RPMI8226 (cell line): ENCODE measurements at regions not wholly inside any gene's neighbourhood (a gene's known extent, or its start where the extent isn't known, plus 50 kb on each side); places are given as distances from the start of the nearest gene placed in this dataset.

Experiments
- DNase-seq: peaks from one replicate; pipeline ENCODE4 v3.0.0-alpha.2; 2015

- DNase-seq: no peak
These were observed 57.6 kb downstream of the TENT5A start for GRCh38 chr6:81694855-81695254.

GRCh38 chr6:81694207-81694606 lies 58.3 kb downstream of the TENT5A start:
- no peak for DNase-seq

DNA sequence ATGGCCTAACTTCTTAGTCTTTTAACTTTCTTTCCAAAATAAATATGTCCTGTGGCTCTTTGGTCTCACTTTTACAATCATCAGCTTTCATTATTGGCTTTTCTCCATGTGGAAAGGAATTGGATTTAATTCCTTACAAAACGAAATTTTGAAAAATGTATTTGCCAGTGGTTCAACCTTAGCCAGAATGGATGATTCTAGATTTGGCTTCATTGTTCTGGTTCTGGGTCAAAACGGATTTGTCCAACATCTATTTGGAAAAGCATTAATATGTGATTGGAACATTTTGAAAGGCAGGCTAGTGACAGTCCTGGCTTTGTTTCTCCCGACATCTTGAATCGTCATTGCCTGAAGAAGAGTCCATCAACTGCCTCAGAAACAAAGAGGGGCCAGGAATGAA lies 59.2 kb downstream of the TENT5A start:
- no peak for DNase-seq

DNA sequence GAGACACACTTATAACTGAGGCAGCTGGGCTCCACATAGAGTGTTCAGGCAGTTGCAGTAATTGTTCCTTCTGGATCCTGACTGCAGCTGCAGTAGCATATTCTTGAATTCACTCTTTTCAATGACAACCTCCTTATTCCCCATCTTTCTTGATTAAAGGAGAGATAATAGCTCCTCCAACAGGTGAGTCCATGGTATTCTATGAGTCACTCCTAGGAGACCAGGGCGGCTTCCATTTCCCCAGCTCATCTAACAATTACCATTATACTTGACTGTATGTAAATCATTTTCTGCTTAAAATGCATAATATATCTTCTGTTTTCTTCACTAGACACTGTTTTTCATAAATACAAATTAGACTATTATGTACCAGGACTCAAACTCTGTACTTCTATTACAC lies 62.4 kb downstream of the TENT5A start:
- DNase-seq: no peak

GRCh38 chr6:81689580-81689979 lies 62.9 kb downstream of the TENT5A start:
- no peak for DNase-seq

DNA sequence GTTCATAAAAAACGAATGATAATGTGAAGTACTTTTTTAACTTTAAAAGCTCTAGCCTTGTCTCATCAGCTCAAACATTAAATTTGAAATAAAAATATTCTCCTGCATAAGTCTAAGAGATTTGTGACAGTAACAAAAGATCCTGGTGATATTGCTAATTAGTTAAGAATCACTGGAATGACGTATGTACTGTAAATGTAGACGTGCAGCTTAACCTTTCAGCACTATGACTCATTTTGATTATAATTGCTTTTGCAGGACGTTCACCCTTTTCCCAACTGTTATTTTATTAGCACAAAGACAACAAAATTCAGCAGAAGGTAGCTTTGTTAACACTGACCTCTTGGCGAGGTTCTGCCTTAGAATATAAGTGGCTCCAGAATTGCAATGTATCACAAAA lies 68.6 kb downstream of the TENT5A start:
- no peak for DNase-seq

DNA sequence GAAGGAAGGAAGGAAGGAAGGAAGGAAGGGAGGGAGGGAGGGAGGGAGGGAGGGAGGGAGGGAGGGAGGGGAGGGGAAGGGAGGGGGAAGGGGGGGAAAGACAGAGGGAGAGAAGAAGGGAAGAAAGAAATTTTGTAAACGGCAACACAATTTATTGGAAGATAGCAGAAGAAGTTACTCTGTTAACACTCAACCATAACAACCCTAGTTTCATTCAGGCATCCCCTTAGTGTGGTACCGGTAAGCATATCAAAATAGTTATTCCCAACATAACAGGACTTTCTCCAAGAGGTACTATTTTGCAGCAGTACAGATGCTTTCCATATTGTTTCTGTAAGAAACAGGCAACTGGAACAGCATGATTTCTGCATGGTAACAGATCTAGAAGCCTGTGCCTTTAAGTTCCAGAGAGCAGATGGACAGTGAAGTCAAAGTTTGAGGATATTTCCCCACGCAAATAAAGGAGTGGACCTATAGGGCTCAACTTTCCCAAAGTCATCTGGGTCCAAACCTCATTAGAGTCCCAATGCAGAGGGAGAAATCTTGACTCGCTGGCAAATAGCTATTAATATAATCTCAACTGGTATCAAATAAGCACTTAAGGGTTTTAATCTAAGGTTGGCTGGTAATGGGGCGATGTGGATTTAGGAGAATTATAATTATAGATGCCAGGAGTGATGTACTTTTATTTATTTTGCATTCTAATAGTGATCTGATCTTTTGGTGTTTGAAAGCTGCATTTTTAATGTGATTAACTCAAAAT lies 69.4 kb downstream of the TENT5A start:
- DNase-seq: no peak

DNA sequence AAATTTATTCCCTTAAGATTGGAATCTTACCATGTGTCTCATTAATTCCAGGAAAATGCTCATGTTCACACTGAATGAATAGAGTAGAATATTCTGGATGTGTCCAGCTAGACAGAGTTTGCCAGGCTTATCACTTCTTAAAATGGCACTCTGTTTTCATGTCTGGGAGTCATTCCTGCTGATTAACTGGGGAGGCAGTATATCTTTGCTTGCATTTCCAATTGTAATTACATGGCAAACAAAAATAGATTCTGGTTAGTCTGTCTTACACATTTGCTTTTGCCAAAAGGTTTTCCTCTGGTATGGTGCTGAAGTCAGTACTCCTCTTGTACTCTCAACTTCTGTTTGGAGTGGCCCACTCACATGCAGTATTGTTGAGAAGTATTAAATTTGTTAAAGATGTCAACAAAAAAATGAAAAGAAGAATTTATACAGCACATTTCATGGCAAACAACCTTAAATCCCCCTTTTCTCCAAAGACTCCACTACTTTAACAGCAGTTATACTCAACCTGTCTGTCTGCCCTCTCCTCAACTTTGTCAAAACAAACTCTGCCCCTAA lies 70.2 kb downstream of the TENT5A start:
- DNase-seq: no peak

- no peak for DNase-seq
These were observed 83.0 kb downstream of the TENT5A start for GRCh38 chr6:81669445-81669844.

DNA sequence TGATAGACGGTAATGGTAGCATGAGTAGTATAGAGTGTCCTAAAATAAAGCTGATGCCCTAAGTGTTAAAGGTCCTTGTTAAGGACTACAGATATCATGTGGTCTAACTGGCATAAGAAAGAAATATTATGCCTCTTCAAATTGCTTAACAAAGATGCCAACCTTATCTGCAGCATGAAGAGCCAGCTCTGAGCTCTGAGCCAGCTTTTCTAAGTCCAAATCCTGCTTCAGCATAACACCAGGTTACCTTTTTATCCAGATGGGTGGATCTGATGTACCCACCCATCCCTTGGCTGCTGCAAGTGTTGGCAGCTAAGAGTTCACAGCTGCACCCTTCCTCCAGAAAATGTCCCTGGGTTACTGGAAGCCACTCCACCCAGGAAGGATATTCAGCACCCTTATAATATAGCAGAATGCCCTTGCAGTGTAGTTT lies 83.8 kb downstream of the TENT5A start:
- DNase-seq: no peak

DNA sequence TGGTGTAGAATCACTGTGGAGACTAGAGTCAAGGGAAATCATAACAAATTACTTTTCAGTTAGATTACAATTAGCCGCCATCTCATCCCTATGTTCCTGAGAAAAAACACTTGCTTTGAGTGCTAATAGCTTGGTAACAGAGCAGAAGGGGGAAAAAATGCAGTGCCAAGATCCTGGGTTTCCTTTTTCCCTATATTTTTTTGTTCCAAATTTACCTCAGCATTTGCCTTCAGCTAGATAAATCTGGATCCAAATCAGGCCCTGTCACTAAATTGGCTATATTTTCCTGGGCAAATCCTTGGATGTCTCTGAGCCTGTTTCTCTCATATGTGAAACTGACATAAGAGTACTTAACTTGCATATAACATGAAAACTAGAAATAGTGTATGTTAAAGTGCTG lies 86.0 kb downstream of the TENT5A start:
- DNase-seq: no peak

DNA sequence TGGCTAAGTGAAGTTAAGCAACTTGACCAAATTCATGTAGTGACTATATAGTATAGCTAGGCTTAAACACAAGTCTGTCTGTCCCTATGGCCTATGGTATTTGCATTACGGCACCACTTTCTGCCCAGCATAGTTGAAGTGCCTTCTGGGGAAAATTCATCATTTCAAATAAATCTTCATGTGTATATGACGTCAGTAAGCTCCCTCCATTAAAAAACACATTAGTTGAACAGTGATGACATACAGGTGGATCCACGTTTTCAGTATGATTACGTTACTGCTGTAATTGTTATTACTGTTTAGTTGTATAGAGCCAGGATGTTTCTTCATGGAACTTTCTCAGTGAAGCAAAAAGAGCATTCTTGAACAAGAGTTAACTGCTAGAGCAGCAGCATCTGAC lies 96.2 kb downstream of the TENT5A start:
- no peak for DNase-seq

DNA sequence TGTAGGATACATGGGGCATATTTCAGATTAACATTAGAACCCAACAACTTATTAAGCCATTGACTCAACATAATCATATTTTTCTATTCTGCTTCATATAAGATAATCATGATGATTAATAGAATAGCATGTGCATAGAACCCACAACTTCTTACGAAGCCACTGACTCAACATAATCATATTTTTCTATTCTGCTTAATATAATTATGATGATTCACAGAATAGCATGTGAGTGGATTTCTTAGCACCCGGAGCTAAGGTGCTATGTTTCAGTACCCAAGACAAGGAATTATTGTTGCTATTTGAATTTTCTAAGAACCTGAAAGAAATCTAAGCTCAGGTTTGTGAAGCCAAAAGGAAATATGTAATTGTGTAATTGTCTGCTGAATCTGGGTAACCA lies 96.8 kb downstream of the TENT5A start:
- no peak for DNase-seq

DNA sequence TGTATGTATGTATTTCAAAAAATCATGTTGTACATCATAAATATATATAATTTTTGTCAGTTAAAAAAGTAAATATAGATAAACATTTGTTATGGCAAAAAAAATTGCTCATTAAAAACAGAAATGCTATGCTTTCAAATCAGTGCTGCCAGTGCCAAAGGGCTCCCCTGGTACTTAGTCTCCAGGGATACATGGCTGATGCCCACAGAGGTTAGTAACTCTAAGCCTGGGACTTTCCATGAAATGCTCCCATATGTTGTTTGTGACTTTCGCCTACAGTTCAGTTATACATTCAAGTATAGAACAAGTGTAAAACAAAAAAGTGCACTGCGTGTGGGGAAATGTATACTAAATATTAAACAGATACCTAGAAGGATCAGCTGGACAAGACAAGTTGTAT lies 104.0 kb downstream of the TENT5A start:
- no peak for DNase-seq

- DNase-seq: no peak
These were observed 109.3 kb downstream of the TENT5A start for GRCh38 chr6:81643156-81643555.

GRCh38 chr6:81640891-81641290 lies 111.6 kb downstream of the TENT5A start:
- DNase-seq: no peak

- DNase-seq: no peak
These were observed 112.4 kb downstream of the TENT5A start for GRCh38 chr6:81640126-81640525.

GRCh38 chr6:81638366-81638765 lies 114.1 kb downstream of the TENT5A start:
- no peak for DNase-seq

DNA sequence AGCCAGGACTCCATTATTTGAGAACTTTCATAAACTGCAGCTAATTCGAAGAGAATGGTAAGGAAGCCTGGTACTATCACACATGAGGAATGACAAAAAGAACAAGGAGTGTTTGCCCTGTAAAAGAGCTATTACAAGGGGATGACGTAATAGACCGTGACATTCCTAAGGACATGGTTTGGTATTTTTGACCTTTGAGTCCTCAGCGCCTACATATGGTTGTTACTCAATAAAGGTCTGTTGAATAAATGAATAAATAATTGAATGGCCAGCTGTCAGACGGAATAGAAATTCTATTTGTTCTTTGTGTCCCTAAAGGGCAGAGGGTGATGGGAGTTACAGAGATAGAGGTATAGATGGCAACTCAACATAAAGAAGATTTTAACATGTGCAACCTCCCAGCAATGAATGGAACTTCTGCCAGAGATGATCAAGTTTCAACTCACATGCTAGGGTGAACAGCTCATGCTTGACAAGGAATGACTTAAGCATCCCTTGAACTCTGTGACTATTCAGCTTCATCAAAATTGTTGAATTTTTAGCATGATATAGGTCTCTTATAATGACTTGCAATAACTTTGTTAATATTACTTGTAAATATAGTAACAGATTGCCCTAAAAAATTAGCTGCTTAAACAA lies 115.4 kb downstream of the TENT5A start:
- no peak for DNase-seq

GRCh38 chr6:81634155-81634880 lies 118.2 kb downstream of the TENT5A start:
- DNase-seq: no peak

DNA sequence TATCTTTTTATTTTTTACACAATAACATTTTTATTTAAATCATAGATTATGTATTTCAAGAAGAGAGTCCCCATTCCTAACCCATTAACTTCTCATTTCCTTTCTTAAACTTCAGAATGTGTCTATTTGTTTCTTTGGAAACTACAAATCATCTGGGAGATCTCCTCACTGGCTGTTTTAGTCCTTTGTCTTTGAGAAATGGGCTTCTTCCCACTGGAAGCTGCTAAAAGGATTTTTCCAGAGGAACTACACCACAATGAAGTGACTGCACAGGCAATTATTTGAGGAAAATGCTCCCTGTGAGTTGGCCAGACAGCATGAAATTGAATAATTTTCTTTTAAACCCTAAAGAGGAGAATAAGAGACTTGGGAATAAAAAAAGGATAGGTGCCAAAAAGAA lies 119.1 kb downstream of the TENT5A start:
- DNase-seq: no peak

DNA sequence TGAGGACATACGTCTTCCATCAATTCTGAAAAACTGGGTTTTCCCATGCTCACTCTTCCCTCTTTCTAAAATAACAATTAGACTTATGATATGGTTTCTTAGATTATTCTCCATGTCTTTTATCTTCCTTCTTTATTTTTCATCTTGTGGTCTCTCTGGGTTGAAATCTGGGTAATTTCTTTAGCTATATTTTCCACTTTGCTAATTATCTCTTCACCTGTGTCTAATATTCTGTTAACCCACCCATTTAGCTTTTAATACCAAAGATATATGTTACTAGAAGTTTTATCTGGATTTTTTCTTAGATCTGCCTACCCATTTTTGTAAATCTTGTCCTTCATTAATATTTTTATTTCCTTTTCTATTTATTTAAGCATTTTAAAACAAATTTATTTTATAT lies 121.8 kb downstream of the TENT5A start:
- no peak for DNase-seq

DNA sequence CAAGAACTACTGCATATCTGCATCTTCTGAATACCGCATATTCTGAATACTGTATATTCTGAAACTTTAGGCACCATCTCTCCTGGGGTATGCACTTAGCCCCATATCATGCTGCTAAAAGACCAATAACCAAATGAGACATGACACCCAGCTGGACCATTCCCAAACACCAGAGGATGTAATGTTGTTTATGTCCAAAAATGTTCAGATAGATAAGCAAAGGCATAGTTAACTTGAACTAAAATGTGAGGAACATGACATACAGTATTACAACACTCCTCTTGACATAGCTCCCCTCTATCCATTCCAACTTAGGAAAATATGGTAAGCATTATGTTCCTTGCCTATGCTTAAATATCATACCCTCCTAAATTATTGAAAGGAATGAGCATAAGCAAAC lies 127.3 kb downstream of the TENT5A start:
- no peak for DNase-seq

DNA sequence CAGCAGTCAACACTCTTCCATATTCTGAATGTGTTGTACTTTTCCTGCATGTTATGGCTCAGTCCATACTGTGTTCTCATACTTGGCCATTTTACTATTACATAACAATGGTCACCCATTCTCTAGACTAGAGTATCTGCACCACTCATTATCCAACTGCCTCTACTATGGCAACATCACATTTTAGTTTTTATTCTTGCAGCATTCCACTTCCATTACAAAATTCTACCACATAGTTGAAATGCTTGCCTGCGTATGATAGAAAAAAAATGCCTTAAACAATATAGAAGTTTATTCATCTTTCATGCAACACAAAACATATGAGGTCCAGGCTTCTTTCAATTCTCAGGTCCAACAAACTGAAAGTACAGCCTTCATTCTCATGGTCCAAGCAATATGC lies 128.0 kb downstream of the TENT5A start:
- no peak for DNase-seq
